Endothelial cell of umbilical vein (primary cell): ENCODE measurements at regions not wholly inside any gene's neighbourhood (a gene's known extent, or its start where the extent isn't known, plus 50 kb on each side); places are given as distances from the start of the nearest gene placed in this dataset.

Experiments used
- BruUV-seq: library from RNA; stranded (reverse); fragments of 400-500 nt; replicated peaks from 2 replicates; lab custom pipeline; 2021; lab: Mats Ljungman, UMichigan
- CTCF ChIA-PET: fragments of 300-600, 350-600 bp; sonication (Branson Sonifier 250); formaldehyde crosslinking; loops from one replicate; lab custom pipeline; 2021; ENCODE audit warnings: antibody characterized with exemption, inconsistent platforms; lab: Charles Lee
- POLR2A ChIA-PET: fragments of 300-600, 350-600 bp; sonication (Branson Sonifier 250); formaldehyde crosslinking; loops from one replicate; lab custom pipeline; 2021; ENCODE audit warnings: antibody characterized with exemption, inconsistent platforms; lab: Charles Lee
- DNase-seq: peaks from one replicate; pipeline ENCODE4 v3.0.0-alpha.2; 2011; ENCODE audit warnings: low read depth, low spot score
- FAIRE-seq: peaks from 2 replicates; lab custom pipeline; 2011; peaks lifted over from hg19 to GRCh38; lab: Jason Lieb, UNC
- H2AFZ ChIP-seq: 2 replicates; pipeline ENCODE4 v1.6.0; 2012; ENCODE audit warnings: low read depth, low read length, control low read depth, inconsistent platforms
- H3K27ac ChIP-seq: 2 replicates; pipeline ENCODE4 v1.5.1; 2011; ENCODE audit warnings: low read depth, mild to moderate bottlenecking, control low read depth, low read length, moderate library complexity; ENCODE audit not compliant: insufficient read depth
- H3K27me3 ChIP-seq, 2 experiments: 2 replicates each; pipeline versions ENCODE4 v1.6.0 to v1.6.1; 2011; ENCODE audit warnings: low read length in 2 of 2, mixed read lengths in 1 of 2; ENCODE audit not compliant: control insufficient read depth in 2 of 2, insufficient read depth in 2 of 2
- H3K36me3 ChIP-seq, 2 experiments: 2 replicates in 1 of 2; 3 replicates in 1 of 2; pipeline ENCODE4 v1.5.1; 2011; ENCODE audit warnings: low read length in 2 of 2, mild to moderate bottlenecking in 1 of 2, moderate library complexity in 1 of 2; ENCODE audit not compliant: control insufficient read depth in 2 of 2, insufficient read depth in 2 of 2; ENCODE audit errors: extremely low read depth in 1 of 2
- H3K4me1 ChIP-seq: 3 replicates; pipeline ENCODE4 v1.5.1; 2011; ENCODE audit warnings: mild to moderate bottlenecking, low read length; ENCODE audit not compliant: control insufficient read depth, insufficient read depth; ENCODE audit errors: extremely low read depth
- H3K4me2 ChIP-seq: 2 replicates; pipeline ENCODE4 v1.6.1; 2011; ENCODE audit warnings: low read length, control low read depth, mixed read lengths; ENCODE audit not compliant: insufficient read depth
- H3K4me3 ChIP-seq, 3 experiments: fragments of 200-600 bp in 1 of 3; sonication (generic), shearing (Covaris generic) in 1 of 3; replicated peaks in 1 of 3; 2 replicates each; pipeline ENCODE4 v1.5.1; 2011 to 2016; ENCODE audit warnings: control low read depth in 3 of 3, low read length in 3 of 3, mild to moderate bottlenecking in 2 of 3, inconsistent platforms in 1 of 3, low read depth in 1 of 3, moderate library complexity in 1 of 3; ENCODE audit not compliant: insufficient read depth in 1 of 3
- H3K79me2 ChIP-seq: 2 replicates; pipeline ENCODE4 v1.6.0; 2012; ENCODE audit warnings: low read length, inconsistent platforms; ENCODE audit not compliant: control insufficient read depth, insufficient read depth
- H3K9ac ChIP-seq: replicated peaks from 2 replicates; pipeline ENCODE3; 2011; ENCODE audit warnings: low read length, control low read depth; ENCODE audit not compliant: insufficient read depth; ENCODE audit errors: extremely low read depth
- H3K9me1 ChIP-seq: replicated peaks from 3 replicates; pipeline ENCODE4 v1.6.0; 2011; ENCODE audit warnings: mild to moderate bottlenecking, low read length; ENCODE audit not compliant: control insufficient read depth, insufficient read depth; ENCODE audit errors: extremely low read depth
- H3K9me3 ChIP-seq: replicated peaks from 2 replicates; pipeline ENCODE4 v1.5.1; 2012; ENCODE audit warnings: low read length, inconsistent platforms; ENCODE audit not compliant: control insufficient read depth, insufficient read depth
- H4K20me1 ChIP-seq: replicated peaks from 2 replicates; pipeline ENCODE3; 2011; ENCODE audit warnings: mild to moderate bottlenecking, low read length; ENCODE audit not compliant: control insufficient read depth, insufficient read depth; ENCODE audit errors: extremely low read depth
- EZH2 ChIP-seq: IDR thresholded peaks from 2 replicates; pipeline ENCODE4 v1.6.1; 2012; ENCODE audit warnings: borderline replicate concordance, low read depth, mild to moderate bottlenecking, moderate library complexity, low read length, inconsistent platforms; ENCODE audit not compliant: severe bottlenecking
- FOS ChIP-seq: IDR thresholded peaks from 2 replicates; pipeline ENCODE4 v1.6.1; 2011; ENCODE audit warnings: mild to moderate bottlenecking, low read length, moderate library complexity, borderline replicate concordance; ENCODE audit not compliant: insufficient read depth
- GATA2 ChIP-seq: IDR thresholded peaks from 2 replicates; pipeline ENCODE4 v1.7.0; 2011; ENCODE audit warnings: low read depth, mild to moderate bottlenecking, moderate library complexity, mixed read lengths, low read length; ENCODE audit not compliant: insufficient read length, insufficient read depth
- JUN ChIP-seq: IDR thresholded peaks from 2 replicates; pipeline ENCODE4 v1.6.1; 2011; ENCODE audit warnings: borderline replicate concordance, low read depth; ENCODE audit not compliant: insufficient read length, insufficient read depth
- MYC ChIP-seq: IDR thresholded peaks from one replicate; pipeline ENCODE4 v1.6.1; 2011; ENCODE audit warnings: mild to moderate bottlenecking, low read depth, low read length
- POLR2A ChIP-seq: IDR thresholded peaks from 2 replicates; pipeline ENCODE4 v1.6.1; 2012; ENCODE audit warnings: low read depth, mild to moderate bottlenecking, control low read depth, low read length
- POLR2AphosphoS5 ChIP-seq: IDR thresholded peaks from 2 replicates; pipeline ENCODE4 v1.6.1; 2012; ENCODE audit warnings: low read depth, mild to moderate bottlenecking, control low read depth, low read length, moderate library complexity; ENCODE audit not compliant: insufficient read depth
- dilution Hi-C: fragments of 300-500 bp; cut with MboI; formaldehyde crosslinking; loops from one replicate; pipeline ENCODE4 v1.15.0; 2019; ENCODE audit warnings: low sequenced_read_pairs; ENCODE audit not compliant: extremely low pct_ligation_motif_present
- intact Hi-C: fragments of 100-400 bp; cut with micrococcal nuclease; formaldehyde crosslinking; loops from one replicate; pipeline ENCODE4 v1.10.0; 2022
- TF ChIP-seq, protein P1 (sequence below): IDR thresholded peaks from 2 replicates; pipeline ENCODE4 v1.6.1; 2011; ENCODE audit not compliant: insufficient read depth, insufficient read length
- TF ChIP-seq, protein P2 (sequence below), 2 donors: IDR thresholded peaks; 1 replicate in 1 of 2; 2 replicates in 1 of 2; pipeline ENCODE4 v1.5.1; 2011; ENCODE audit warnings: low read length in 2 of 2, mild to moderate bottlenecking in 2 of 2, moderate library complexity in 2 of 2, control low read depth in 1 of 2, inconsistent platforms in 1 of 2, low read depth in 1 of 2; ENCODE audit not compliant: insufficient read depth in 1 of 2; ENCODE audit errors: extremely low read depth in 1 of 2

DNA sequence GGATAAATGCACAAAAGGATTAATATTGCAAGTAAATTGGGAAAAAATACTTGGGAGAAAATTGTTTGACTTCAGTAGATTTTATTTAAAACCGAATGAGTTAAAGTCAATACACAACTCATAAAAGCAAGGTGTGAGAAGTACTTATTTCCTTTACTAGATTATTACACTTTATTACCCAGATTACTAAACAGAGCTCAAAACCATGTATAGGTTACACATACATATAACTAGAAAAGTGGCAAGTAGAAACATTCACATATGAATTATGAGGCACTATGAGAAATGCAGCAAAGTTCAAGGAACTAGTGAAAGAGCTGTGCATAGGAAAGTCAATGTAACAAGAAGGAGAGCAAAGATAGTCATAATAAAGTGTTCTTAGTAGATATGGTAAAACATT lies 113.0 kb downstream of the CXXC4 start:
- ChIA-PET POLR2A (no interaction called here), CTCF (no interaction called here)
- BruUV-seq, result no TSS peak
- intact Hi-C loops (no loop called here), dilution Hi-C loops (no loop called here)
- H3K9ac ChIP-seq, result no peak overlapping the region
- H3K27me3 ChIP-seq, result no peaks in the 10 kb centered on the region
- DNase-seq (no peak), FAIRE-seq (no peak)
- no peaks in the 10 kb centered on the region for H3K9me3 ChIP-seq
- H3K27ac ChIP-seq, result no peak overlapping the region
- H3K4me1 ChIP-seq, result no peaks in the 10 kb centered on the region
- H3K36me3 ChIP-seq, result no peaks in the 10 kb centered on the region
- no peaks in the 10 kb centered on the region for H4K20me1 ChIP-seq
- H3K9me1 ChIP-seq, result no peaks in the 10 kb centered on the region
- no peak for TF ChIP-seq FOS
- TF ChIP-seq EZH2, result no peak
- TF ChIP-seq POLR2AphosphoS5, result no peak
- no peak for TF ChIP-seq GATA2
- no peaks in the 10 kb centered on the region for H3K79me2 ChIP-seq
- H2AFZ ChIP-seq, result no peak overlapping the region
- no peak overlapping the region for H3K4me2 ChIP-seq
- no peak overlapping the region for H3K4me3 ChIP-seq

GRCh38 chr4:104365618-104366017 lies 129.1 kb downstream of the CXXC4 start:
- Histone ChIP-seq H3K4me1 (no peaks in the 10 kb centered on the region), H4K20me1 (no peaks in the 10 kb centered on the region), H3K4me2 (no peak overlapping the region), H3K27ac (no peak overlapping the region), H3K4me3 (no peak overlapping the region), H3K9me1 (no peaks in the 10 kb centered on the region), H3K27me3 (no peaks in the 10 kb centered on the region), H3K36me3 (no peaks in the 10 kb centered on the region), H2AFZ (no peak overlapping the region), H3K9ac (no peak overlapping the region), H3K9me3 (peaks cover 4% of the 10 kb centered on the region), H3K79me2 (no peaks in the 10 kb centered on the region)
- BruUV-seq, result no TSS peak
- intact Hi-C loops, result no loop called here
- no peak for FAIRE-seq
- dilution Hi-C loops, result no loop called here
- no peak for DNase-seq
- ChIA-PET CTCF (no interaction called here), POLR2A (no interaction called here)
- TF ChIP-seq EZH2 (no peak), JUN (no peak), POLR2A (no peak), POLR2AphosphoS5 (no peak), GATA2 (no peak), MYC (no peak), FOS (no peak)
- TF ChIP-seq, protein P1, sequence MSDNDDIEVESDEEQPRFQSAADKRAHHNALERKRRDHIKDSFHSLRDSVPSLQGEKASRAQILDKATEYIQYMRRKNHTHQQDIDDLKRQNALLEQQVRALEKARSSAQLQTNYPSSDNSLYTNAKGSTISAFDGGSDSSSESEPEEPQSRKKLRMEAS, result no peak
- TF ChIP-seq, protein P2, sequence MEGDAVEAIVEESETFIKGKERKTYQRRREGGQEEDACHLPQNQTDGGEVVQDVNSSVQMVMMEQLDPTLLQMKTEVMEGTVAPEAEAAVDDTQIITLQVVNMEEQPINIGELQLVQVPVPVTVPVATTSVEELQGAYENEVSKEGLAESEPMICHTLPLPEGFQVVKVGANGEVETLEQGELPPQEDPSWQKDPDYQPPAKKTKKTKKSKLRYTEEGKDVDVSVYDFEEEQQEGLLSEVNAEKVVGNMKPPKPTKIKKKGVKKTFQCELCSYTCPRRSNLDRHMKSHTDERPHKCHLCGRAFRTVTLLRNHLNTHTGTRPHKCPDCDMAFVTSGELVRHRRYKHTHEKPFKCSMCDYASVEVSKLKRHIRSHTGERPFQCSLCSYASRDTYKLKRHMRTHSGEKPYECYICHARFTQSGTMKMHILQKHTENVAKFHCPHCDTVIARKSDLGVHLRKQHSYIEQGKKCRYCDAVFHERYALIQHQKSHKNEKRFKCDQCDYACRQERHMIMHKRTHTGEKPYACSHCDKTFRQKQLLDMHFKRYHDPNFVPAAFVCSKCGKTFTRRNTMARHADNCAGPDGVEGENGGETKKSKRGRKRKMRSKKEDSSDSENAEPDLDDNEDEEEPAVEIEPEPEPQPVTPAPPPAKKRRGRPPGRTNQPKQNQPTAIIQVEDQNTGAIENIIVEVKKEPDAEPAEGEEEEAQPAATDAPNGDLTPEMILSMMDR (IDR thresholded peaks at IDR 0.05; ENCODE audit: extremely low read depth in 1 of 2, insufficient read depth in 1 of 2, low read depth in 1 of 2, low read length in 2 of 2), result no peak
